Osteocyte (in vitro differentiated cells): ENCODE measurements at regions not wholly inside any gene's neighbourhood (a gene's known extent, or its start where the extent isn't known, plus 50 kb on each side); places are given as distances from the start of the nearest gene placed in this dataset.
A peak's percentile ranks its signal among the peaks of the same experiment; 100 is the strongest.

ENCODE experiments used
- DNase-seq: peaks from one replicate; pipeline ENCODE4 v3.0.0; 2021; ENCODE audit warnings: mixed read lengths; ENCODE audit not compliant: unreplicated experiment; ENCODE audit errors: extremely low spot score
- H3K27ac Mint-ChIP-seq: one replicate; pipeline ENCODE4 v1.8.0; 2021; ENCODE audit warnings: mild to moderate bottlenecking, mixed read lengths; ENCODE audit not compliant: unreplicated experiment
- H3K27me3 Mint-ChIP-seq: one replicate; pipeline ENCODE4 v1.8.0; 2021; ENCODE audit warnings: mixed read lengths; ENCODE audit not compliant: unreplicated experiment
- H3K36me3 Mint-ChIP-seq: one replicate; pipeline ENCODE4 v1.8.0; 2021; ENCODE audit warnings: mixed read lengths; ENCODE audit not compliant: unreplicated experiment
- H3K4me1 Mint-ChIP-seq: one replicate; pipeline ENCODE4 v1.8.0; 2021; ENCODE audit warnings: mixed read lengths; ENCODE audit not compliant: unreplicated experiment
- H3K4me3 Mint-ChIP-seq: one replicate; pipeline ENCODE4 v1.8.0; 2021; ENCODE audit warnings: mild to moderate bottlenecking, moderate library complexity, mixed read lengths; ENCODE audit not compliant: unreplicated experiment
- H3K9me3 Mint-ChIP-seq: one replicate; pipeline ENCODE4 v1.8.0; 2021; ENCODE audit warnings: mixed read lengths; ENCODE audit not compliant: unreplicated experiment
- TF ChIP-seq, protein P1 (sequence below): fragments of 200-600 bp; sonication (generic); IDR thresholded peaks from 2 replicates; pipeline ENCODE4 v1.5.0; 2021; ENCODE audit warnings: antibody characterized with exemption, mild to moderate bottlenecking, moderate library complexity

DNA sequence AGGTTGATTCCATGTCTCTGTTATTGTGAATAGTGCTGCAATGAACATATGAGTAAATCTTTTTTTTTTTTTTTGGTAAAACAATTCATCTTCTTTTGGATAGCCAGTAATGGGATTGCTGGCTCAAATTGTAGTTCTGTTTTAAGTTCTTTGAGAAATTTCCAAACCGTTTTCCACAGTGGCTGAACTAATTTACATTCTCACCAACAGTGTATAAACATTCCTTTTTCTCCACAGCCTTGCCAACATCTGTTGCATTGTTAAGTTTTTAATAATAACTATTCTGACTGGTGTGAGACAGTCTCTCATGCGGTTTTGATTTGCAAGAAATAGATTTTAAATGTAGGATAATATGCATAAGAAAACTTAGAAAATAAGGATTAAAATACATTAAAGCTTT is 279.0 kb upstream of the EPHA3 start:
- H3K27me3 Mint-ChIP-seq, result no peaks in the 10 kb centered on the region
- peaks cover 7% of the 10 kb centered on the region for H3K4me1 Mint-ChIP-seq
- no peaks in the 10 kb centered on the region for H3K36me3 Mint-ChIP-seq
- TF ChIP-seq, protein P1, sequence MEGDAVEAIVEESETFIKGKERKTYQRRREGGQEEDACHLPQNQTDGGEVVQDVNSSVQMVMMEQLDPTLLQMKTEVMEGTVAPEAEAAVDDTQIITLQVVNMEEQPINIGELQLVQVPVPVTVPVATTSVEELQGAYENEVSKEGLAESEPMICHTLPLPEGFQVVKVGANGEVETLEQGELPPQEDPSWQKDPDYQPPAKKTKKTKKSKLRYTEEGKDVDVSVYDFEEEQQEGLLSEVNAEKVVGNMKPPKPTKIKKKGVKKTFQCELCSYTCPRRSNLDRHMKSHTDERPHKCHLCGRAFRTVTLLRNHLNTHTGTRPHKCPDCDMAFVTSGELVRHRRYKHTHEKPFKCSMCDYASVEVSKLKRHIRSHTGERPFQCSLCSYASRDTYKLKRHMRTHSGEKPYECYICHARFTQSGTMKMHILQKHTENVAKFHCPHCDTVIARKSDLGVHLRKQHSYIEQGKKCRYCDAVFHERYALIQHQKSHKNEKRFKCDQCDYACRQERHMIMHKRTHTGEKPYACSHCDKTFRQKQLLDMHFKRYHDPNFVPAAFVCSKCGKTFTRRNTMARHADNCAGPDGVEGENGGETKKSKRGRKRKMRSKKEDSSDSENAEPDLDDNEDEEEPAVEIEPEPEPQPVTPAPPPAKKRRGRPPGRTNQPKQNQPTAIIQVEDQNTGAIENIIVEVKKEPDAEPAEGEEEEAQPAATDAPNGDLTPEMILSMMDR, result no peak
- no peaks in the 10 kb centered on the region for H3K9me3 Mint-ChIP-seq
- DNase-seq, result no peak
- no peak overlapping the region for H3K27ac Mint-ChIP-seq
- H3K4me3 Mint-ChIP-seq, result no peak overlapping the region

DNA sequence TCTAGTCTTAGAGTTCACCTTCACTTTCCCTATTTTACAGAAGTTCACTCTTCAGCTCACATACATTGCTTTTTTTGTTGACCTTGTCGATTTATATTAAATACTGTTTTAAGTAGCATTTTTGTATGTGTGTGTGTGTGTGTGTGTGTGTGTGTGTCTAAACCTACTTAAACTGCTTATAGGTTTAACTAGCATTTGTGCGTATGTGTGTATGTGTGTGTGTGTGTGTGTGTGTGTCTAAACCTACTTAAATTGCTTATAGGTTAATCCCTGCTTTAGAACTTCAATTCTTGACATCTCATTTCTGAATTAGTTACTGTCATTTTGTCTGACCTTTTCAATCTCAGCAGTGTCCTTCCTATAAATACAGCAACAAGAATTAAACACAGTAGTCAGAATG is 254.8 kb upstream of the EPHA3 start:
- Mint-ChIP-seq H3K9me3 (peaks cover 8% of the 10 kb centered on the region), H3K27ac (no peak overlapping the region), H3K4me1 (no peaks in the 10 kb centered on the region), H3K4me3 (no peak overlapping the region), H3K27me3 (no peaks in the 10 kb centered on the region), H3K36me3 (no peaks in the 10 kb centered on the region)
- TF ChIP-seq, protein P1, result no peak
- no peak for DNase-seq

DNA sequence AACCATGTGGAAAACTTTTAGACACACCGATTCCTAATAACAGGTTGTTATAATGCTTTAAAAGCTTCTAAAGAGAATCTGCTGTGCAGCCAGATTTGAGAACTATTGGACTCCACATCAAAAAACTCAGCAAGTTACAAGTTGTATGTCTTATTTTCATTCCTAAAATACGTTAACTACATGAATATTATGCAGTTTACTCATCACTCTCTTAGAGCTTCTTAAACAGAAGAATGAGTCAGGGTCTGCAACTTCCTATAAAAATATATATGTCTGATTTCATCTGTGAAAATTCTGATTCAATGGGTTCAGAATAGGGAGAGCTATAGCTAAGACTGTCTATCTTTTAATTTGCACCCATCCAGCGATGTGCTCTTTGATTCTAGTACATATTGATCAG is 244.2 kb upstream of the EPHA3 start:
- H3K4me1 Mint-ChIP-seq, result peaks cover 19% of the 10 kb centered on the region
- no peaks in the 10 kb centered on the region for H3K36me3 Mint-ChIP-seq
- DNase-seq, result no peak
- H3K9me3 Mint-ChIP-seq, result peaks cover 4% of the 10 kb centered on the region
- no peaks in the 10 kb centered on the region for H3K27me3 Mint-ChIP-seq
- TF ChIP-seq, protein P1, result no peak
- peak overlapping the region; percentile 38 for H3K27ac Mint-ChIP-seq
- H3K4me3 Mint-ChIP-seq, result no peak overlapping the region

DNA sequence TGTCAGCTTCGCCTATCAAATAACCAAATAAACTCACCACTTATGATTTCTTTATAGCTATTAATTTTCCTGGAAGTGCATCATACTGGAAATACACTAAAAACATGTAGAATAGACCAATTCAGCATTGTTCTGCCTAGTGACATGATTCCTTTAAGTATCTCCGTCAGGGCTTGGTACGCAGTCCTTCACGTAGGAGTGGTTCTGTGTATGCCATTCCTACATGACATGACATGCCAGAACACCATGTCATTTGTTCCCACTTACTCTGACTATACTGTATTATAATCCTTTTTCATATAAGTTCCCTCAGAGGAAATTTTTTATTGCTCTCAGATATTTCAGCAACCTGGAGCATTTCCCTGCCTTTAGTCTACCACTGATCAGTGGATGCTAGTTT is 230.7 kb upstream of the EPHA3 start:
- H3K27ac Mint-ChIP-seq, result no peak overlapping the region
- DNase-seq, result no peak
- no peaks in the 10 kb centered on the region for H3K27me3 Mint-ChIP-seq
- no peaks in the 10 kb centered on the region for H3K9me3 Mint-ChIP-seq
- H3K4me3 Mint-ChIP-seq, result no peak overlapping the region
- no peaks in the 10 kb centered on the region for H3K4me1 Mint-ChIP-seq
- no peaks in the 10 kb centered on the region for H3K36me3 Mint-ChIP-seq
- TF ChIP-seq, protein P1, result no peak

DNA sequence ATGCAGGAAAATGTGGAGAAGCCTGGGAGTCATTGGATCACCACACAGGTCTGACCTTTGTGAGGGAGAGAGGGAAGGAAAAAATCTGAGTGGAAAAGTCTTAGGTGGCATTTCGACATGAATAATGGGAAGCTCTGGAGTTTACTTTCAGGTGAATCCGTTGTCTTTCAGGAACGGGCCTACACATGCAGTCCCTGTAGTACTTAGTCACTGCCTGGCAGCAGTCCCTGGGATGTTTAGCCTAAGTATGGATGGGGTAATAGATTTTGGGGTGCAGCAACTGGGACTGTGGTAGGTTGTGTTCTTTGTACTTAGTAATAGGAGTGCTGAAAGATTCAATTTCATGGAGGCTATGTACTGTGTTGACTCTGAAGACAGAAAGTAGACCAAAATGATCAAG is 227.5 kb upstream of the EPHA3 start:
- H3K4me3 Mint-ChIP-seq, result no peak overlapping the region
- no peaks in the 10 kb centered on the region for H3K4me1 Mint-ChIP-seq
- H3K27me3 Mint-ChIP-seq, result no peaks in the 10 kb centered on the region
- H3K27ac Mint-ChIP-seq, result no peak overlapping the region
- TF ChIP-seq, protein P1, result no peak
- H3K9me3 Mint-ChIP-seq, result no peaks in the 10 kb centered on the region
- no peaks in the 10 kb centered on the region for H3K36me3 Mint-ChIP-seq
- no peak for DNase-seq
